ENCODE measurements at regions not wholly inside any gene's neighbourhood (a gene's known extent, or its start where the extent isn't known, plus 50 kb on each side); places are given as distances from the start of the nearest gene placed in this dataset.
"Not testable (repeated sequence)": the region's sequence is repeated elsewhere in the genome, so short reads cannot be mapped to it uniquely, and the experiment has no call there.

GRCh38 chr5:130799015-130799414 is 366.0 kb downstream of the HINT1 start:
- Histone ChIP-seq H3K36me3 (ENCODE audit: insufficient read depth, low read length) (no peaks in the 10 kb centered on the region), H3K9ac (ENCODE audit: low read depth, low read length) (no peak overlapping the region), H3K9me3 (ENCODE audit: control insufficient read depth, insufficient read depth, low read length) (no peaks in the 10 kb centered on the region), H3K4me1 (ENCODE audit: insufficient read depth, low read length) (no peaks in the 10 kb centered on the region)

- Histone ChIP-seq H3K36me3 (ENCODE audit: insufficient read depth, low read length) (no peaks in the 10 kb centered on the region), H3K4me1 (ENCODE audit: insufficient read depth, low read length) (no peaks in the 10 kb centered on the region), H3K9me3 (ENCODE audit: control insufficient read depth, insufficient read depth, low read length) (no peaks in the 10 kb centered on the region), H3K9ac (ENCODE audit: low read depth, low read length) (no peak overlapping the region)
Observed at GRCh38 chr5:130797303-130797702, 367.8 kb downstream of the HINT1 start.

GRCh38 chr5:130796902-130797301 is 368.2 kb downstream of the HINT1 start:
- Histone ChIP-seq H3K9ac (ENCODE audit: low read depth, low read length) (no peak overlapping the region), H3K36me3 (ENCODE audit: insufficient read depth, low read length) (no peaks in the 10 kb centered on the region)

GRCh38 chr5:130796032-130796431 is 369.0 kb downstream of the HINT1 start:
- no peaks in the 10 kb centered on the region for H3K4me1 ChIP-seq (ENCODE audit: insufficient read depth, low read length)
- H3K9ac ChIP-seq (ENCODE audit: low read depth, low read length): no peak overlapping the region
- no peaks in the 10 kb centered on the region for H3K36me3 ChIP-seq (ENCODE audit: insufficient read depth, low read length)
- H3K9me3 ChIP-seq (ENCODE audit: control insufficient read depth, insufficient read depth, low read length): no peaks in the 10 kb centered on the region

More at GRCh38 chr5:130796902-130797301, 368.2 kb downstream of the HINT1 start:
- Histone ChIP-seq H3K4me1 (ENCODE audit: insufficient read depth, low read length) (no peaks in the 10 kb centered on the region), H3K9me3 (ENCODE audit: control insufficient read depth, insufficient read depth, low read length) (no peaks in the 10 kb centered on the region)

DNA sequence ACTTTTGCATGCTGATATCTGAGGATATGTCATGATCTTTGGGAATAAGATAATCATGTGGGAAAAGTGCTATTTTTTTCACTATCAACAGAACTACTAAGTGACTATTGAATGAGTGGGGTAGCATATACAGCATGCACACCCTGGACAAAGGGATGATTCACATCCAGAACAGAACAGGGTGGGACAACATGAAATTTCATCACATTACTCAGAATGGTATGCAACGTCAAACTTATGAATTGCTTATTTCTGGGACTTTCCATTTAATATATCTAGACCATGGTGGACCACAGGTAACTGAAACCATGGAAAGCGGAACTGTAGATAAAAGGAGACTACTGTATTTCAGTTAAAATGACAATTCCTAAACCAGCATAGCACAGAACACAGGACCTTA is 370.0 kb downstream of the HINT1 start:
- no peaks in the 10 kb centered on the region for H3K4me1 ChIP-seq (ENCODE audit: insufficient read depth, low read length)
- H3K9me3 ChIP-seq (ENCODE audit: control insufficient read depth, insufficient read depth, low read length): no peaks in the 10 kb centered on the region
- no peak overlapping the region for H3K9ac ChIP-seq (ENCODE audit: low read depth, low read length)
- no peaks in the 10 kb centered on the region for H3K36me3 ChIP-seq (ENCODE audit: insufficient read depth, low read length)

GRCh38 chr5:130777794-130778193 is 387.3 kb downstream of the HINT1 start:
- H3K9me3 ChIP-seq (ENCODE audit: control insufficient read depth, insufficient read depth, low read length): no peaks in the 10 kb centered on the region
- H3K4me1 ChIP-seq (ENCODE audit: insufficient read depth, low read length): peaks cover 4% of the 10 kb centered on the region; the same call in 1 of the 2 replicates
- no peak overlapping the region for H3K9ac ChIP-seq (ENCODE audit: low read depth, low read length)
- no peaks in the 10 kb centered on the region for H3K36me3 ChIP-seq (ENCODE audit: insufficient read depth, low read length)

DNA sequence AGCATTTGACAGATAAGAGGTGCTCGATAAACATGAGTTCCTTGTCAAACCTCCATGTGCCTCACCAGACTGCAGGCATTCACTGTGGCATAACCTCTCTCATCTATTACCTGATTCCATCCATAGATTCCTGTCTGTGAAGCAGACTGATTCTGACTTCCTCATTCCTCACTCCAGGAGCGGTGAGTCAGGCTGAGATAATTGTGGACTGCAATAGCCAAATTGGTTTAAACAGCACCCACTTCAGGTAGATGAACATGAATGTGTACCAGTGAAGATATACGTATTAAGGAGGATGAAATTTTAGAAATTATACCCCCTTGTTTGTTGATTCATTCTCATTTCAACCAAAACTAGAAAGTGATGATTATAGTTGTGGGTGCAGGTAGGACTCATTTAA is 391.2 kb downstream of the HINT1 start:
- Histone ChIP-seq H3K36me3 (ENCODE audit: insufficient read depth, low read length) (no peaks in the 10 kb centered on the region), H3K4me1 (ENCODE audit: insufficient read depth, low read length) (peaks cover 4% of the 10 kb centered on the region; the same call in 1 of the 2 replicates), H3K9ac (ENCODE audit: low read depth, low read length) (no peak overlapping the region), H3K9me3 (ENCODE audit: control insufficient read depth, insufficient read depth, low read length) (no peaks in the 10 kb centered on the region)

DNA sequence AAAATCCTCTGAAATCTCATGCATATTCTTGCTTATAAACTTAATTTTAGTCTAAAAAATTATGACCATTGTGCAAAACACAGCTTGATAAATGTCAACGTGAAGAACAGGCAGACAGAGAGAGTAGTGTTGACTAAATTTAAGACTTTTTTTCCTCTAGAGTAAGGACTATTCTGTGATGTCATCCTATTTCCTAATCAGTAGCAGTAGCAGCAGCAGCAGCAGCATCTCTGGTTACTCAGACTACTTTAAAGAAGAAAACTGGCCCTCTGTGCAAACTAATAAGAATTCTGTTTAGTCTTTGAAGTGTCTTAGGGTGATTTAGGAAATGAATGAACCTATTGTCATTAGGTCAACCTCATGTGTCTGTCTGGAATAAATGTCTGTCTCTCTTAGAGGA is 403.0 kb downstream of the HINT1 start:
- H3K36me3 ChIP-seq (ENCODE audit: insufficient read depth, low read length): no peaks in the 10 kb centered on the region
- no peaks in the 10 kb centered on the region for H3K9me3 ChIP-seq (ENCODE audit: control insufficient read depth, insufficient read depth, low read length)
- no peaks in the 10 kb centered on the region for H3K4me1 ChIP-seq (ENCODE audit: insufficient read depth, low read length)

DNA sequence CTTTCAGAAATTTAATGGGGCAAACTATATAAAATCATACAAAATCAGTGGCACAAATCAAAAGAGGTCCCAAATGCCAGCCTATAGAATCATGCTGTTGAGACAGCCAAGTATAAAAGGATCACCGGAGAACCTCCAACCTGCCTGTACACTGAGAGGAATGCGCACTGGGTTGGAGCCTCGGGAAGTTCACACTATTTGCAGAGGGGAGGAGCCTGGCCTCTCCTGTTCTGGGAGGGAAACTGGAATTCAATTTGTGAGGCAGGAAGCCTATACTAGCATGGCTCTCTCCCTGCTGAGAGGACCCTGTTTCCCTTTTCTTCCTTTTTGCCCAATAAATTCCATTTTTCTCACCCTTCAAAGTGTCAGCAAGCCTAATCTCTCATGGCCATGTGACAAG is 406.0 kb downstream of the HINT1 start:
- no peaks in the 10 kb centered on the region for H3K4me1 ChIP-seq (ENCODE audit: insufficient read depth, low read length)
- no peaks in the 10 kb centered on the region for H3K9me3 ChIP-seq (ENCODE audit: control insufficient read depth, insufficient read depth, low read length)
- H3K9ac ChIP-seq (ENCODE audit: low read depth, low read length): no peak overlapping the region
- no peaks in the 10 kb centered on the region for H3K36me3 ChIP-seq (ENCODE audit: insufficient read depth, low read length)

More for the DNA sequence above, 403.0 kb downstream of the HINT1 start:
- no peak overlapping the region for H3K9ac ChIP-seq (ENCODE audit: low read depth, low read length)

- H3K9me3 ChIP-seq (ENCODE audit: control insufficient read depth, insufficient read depth, low read length): no peaks in the 10 kb centered on the region; the same call in none of the 2 replicates
- no peak overlapping the region for H3K9ac ChIP-seq (ENCODE audit: low read depth, low read length)
- H3K36me3 ChIP-seq (ENCODE audit: insufficient read depth, low read length): no peaks in the 10 kb centered on the region
- H3K4me1 ChIP-seq (ENCODE audit: insufficient read depth, low read length): no peaks in the 10 kb centered on the region
Observed at GRCh38 chr5:130747556-130747955, 417.5 kb downstream of the HINT1 start.

DNA sequence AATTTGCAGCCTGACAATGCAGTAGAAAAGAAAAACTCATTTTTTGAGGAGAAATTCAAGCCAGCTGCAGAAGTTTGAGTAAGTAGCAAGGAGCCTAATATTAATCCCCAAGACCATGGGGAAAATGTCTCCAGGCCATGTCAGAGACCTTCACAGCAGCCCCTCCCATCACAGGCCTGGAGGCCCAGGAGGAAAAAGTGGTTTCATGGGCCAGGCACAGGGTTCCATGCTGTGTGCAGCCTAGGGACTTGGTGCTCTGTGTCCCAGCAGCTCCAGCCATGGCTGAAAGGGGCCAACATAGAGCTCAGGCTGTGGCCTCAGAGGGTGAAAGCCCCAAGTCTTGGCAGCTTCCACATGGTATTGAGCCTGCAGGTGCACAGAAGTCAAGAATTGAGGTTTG is 418.4 kb downstream of the HINT1 start:
- not testable (repeated sequence) for H3K4me1 ChIP-seq (ENCODE audit: insufficient read depth, low read length); H3K9ac ChIP-seq (ENCODE audit: low read depth, low read length); H3K9me3 ChIP-seq (ENCODE audit: control insufficient read depth, insufficient read depth, low read length); H3K36me3 ChIP-seq (ENCODE audit: insufficient read depth, low read length)

DNA sequence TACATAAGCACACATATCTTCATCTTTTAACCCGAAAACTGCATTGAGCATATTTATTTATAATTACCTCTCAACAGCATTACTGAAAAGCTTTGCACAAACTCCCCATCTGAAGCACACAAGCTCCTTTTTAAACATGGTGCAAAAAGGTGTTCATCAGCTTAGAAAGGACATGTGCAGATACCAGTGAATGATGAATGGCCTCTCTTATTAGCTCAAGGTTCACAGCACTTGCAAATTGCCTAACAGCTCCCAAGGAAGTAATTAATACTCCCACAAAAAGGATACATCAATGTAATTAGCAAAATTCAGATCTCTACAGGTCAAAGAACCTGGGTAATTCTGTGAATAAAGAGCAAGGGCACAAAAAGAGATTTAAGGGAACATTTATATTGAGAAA is 422.0 kb downstream of the HINT1 start:
- Histone ChIP-seq H3K36me3 (ENCODE audit: insufficient read depth, low read length) (no peaks in the 10 kb centered on the region), H3K9me3 (ENCODE audit: control insufficient read depth, insufficient read depth, low read length) (no peaks in the 10 kb centered on the region; the same call in none of the 2 replicates), H3K4me1 (ENCODE audit: insufficient read depth, low read length) (no peaks in the 10 kb centered on the region), H3K9ac (ENCODE audit: low read depth, low read length) (no peak overlapping the region)

- no peak overlapping the region for H3K9ac ChIP-seq (ENCODE audit: low read depth, low read length)
- H3K9me3 ChIP-seq (ENCODE audit: control insufficient read depth, insufficient read depth, low read length): no peaks in the 10 kb centered on the region; the same call in 1 of the 2 replicates
- H3K36me3 ChIP-seq (ENCODE audit: insufficient read depth, low read length): no peaks in the 10 kb centered on the region
- H3K4me1 ChIP-seq (ENCODE audit: insufficient read depth, low read length): no peaks in the 10 kb centered on the region
Observed at GRCh38 chr5:130740047-130740569, 424.9 kb downstream of the HINT1 start.

- H3K36me3 ChIP-seq (ENCODE audit: insufficient read depth, low read length): no peaks in the 10 kb centered on the region
- H3K9ac ChIP-seq (ENCODE audit: low read depth, low read length): peak overlapping the region; percentile 48; the same call in 1 of the 2 replicates
- H3K9me3 ChIP-seq (ENCODE audit: control insufficient read depth, insufficient read depth, low read length): no peaks in the 10 kb centered on the region
- H3K4me1 ChIP-seq (ENCODE audit: insufficient read depth, low read length): peaks cover 3% of the 10 kb centered on the region; the same call in 1 of the 2 replicates
Observed at GRCh38 chr5:130731839-130732238, 433.2 kb downstream of the HINT1 start.

DNA sequence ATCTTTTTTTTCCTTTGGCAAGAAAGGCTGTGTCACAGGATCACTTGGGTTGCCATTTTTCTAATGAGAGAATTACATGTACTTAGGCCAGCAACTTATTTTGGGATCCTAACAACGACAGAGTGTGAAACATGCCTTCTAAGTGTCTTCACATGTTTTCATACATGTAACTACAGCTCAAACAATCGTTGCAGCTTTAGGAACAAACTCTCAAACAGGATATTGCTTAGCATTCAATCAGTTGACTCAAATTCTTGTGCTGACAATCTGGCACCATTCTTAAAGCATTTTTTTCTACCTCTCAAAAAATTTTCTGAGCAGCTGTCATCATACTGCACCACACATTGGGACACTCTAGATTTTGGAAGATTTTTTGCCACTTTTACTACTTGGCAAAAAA is 435.5 kb downstream of the HINT1 start:
- H3K9ac ChIP-seq (ENCODE audit: low read depth, low read length): no peak overlapping the region
- no peaks in the 10 kb centered on the region for H3K36me3 ChIP-seq (ENCODE audit: insufficient read depth, low read length)
- no peaks in the 10 kb centered on the region for H3K9me3 ChIP-seq (ENCODE audit: control insufficient read depth, insufficient read depth, low read length)

DNA sequence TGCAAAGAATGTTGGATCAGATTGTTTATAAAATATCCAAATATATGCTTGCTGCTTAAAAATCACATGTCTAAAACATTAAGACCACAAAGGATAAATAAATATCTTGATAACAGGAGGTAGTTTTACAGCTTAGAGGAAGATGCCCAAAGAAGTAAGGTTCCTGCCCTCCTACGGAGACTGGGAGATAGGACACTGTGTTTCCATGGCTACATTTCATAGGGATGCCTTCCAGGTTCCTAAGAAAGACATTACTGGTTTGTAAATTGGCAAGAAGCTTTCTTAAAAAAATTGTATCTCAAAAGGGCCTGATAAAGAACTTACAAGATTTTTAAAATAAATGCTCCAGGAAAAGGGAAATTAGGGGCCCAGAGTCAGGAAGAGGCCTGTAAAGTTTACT is 437.2 kb downstream of the HINT1 start:
- H3K4me1 ChIP-seq (ENCODE audit: insufficient read depth, low read length): peaks cover 3% of the 10 kb centered on the region; the same call in 1 of the 2 replicates
- no peaks in the 10 kb centered on the region for H3K9me3 ChIP-seq (ENCODE audit: control insufficient read depth, insufficient read depth, low read length)
- no peak overlapping the region for H3K9ac ChIP-seq (ENCODE audit: low read depth, low read length)

More for the DNA sequence above, 435.5 kb downstream of the HINT1 start:
- peaks cover 3% of the 10 kb centered on the region; the same call in 1 of the 2 replicates for H3K4me1 ChIP-seq (ENCODE audit: insufficient read depth, low read length)

More for the DNA sequence above, 437.2 kb downstream of the HINT1 start:
- H3K36me3 ChIP-seq (ENCODE audit: insufficient read depth, low read length): no peaks in the 10 kb centered on the region

All from ES-I3 (cell line).